Upper lobe of left lung (tissue), 4 donors: ENCODE measurements at regions not wholly inside any gene's neighbourhood (a gene's known extent, or its start where the extent isn't known, plus 50 kb on each side); places are given as distances from the start of the nearest gene placed in this dataset.

Source experiments
- CTCF ChIP-seq, 6 experiments: fragments of 450-650 bp in 4 of 6; fragments of 200-600 bp in 2 of 6; sonication (generic) in 2 of 6; IDR thresholded peaks; one replicate each; pipeline ENCODE4 v1.5.1; 2016 to 2019; ENCODE audit warnings: antibody characterized with exemption in 6 of 6
- POLR2AphosphoS5 ChIP-seq, 2 donors: sonication (generic); formaldehyde crosslinking; IDR thresholded peaks; one replicate each; pipeline ENCODE4 v1.5.1; 2017; ENCODE audit warnings: antibody characterized with exemption in 2 of 2

- no peak for TF ChIP-seq CTCF (IDR thresholded peaks at IDR 0.05)
- TF ChIP-seq POLR2AphosphoS5 (IDR thresholded peaks at IDR 0.05): no peak
Observed at GRCh38 chr9:28671000-28671399, 1097.7 kb upstream of the C9orf72 start.
